ENCODE measurements at regions not wholly inside any gene's neighbourhood (a gene's known extent, or its start where the extent isn't known, plus 50 kb on each side); places are given as distances from the start of the nearest gene placed in this dataset.

- no peak overlapping the region for H3K4me3 ChIP-seq
- H3K27me3 ChIP-seq: no peaks in the 10 kb centered on the region
- no peaks in the 10 kb centered on the region for H3K36me3 ChIP-seq
- no peaks in the 10 kb centered on the region for H3K4me1 ChIP-seq
- H3K9me3 ChIP-seq: no peaks in the 10 kb centered on the region
- TF ChIP-seq POLR2A (IDR thresholded peaks at IDR 0.05): no peak
- TF ChIP-seq POLR2AphosphoS5 (IDR thresholded peaks at IDR 0.05): no peak
- TF ChIP-seq EP300 (IDR thresholded peaks at IDR 0.05): no peak
- no peak for TF ChIP-seq CTCF (IDR thresholded peaks at IDR 0.05)
- no peak for DNase-seq
- ATAC-seq (ENCODE audit: low FRiP score in 2 of 2): no peak
- H3K27ac ChIP-seq: no peak overlapping the region
Measured at GRCh38 chr6:19289457-19289856, 547.7 kb upstream of the ID4 start.

DNA sequence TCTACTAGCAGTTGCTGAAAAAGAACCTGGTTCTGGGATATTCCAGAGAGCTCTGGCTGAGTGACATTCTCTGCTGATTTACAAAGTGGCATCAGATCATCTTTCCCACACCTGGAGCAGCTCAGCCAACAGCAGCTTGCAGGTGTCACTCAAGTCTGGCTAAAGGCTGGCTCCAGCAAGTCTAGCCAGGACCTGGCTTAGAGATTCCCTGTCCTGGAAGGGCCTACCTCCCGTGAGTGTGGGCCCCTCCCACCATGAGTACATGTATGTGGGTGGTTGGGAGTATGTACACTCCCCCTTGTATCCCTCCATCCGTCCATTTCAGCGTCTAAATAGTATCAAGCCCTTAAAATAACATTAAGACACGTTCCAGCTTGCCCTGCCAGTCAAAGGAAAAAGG is 539.3 kb upstream of the ID4 start:
- DNase-seq (no peak), ATAC-seq (ENCODE audit: low FRiP score in 2 of 2) (no peak)
- H3K4me3 ChIP-seq: no peak overlapping the region
- H3K9me3 ChIP-seq: no peaks in the 10 kb centered on the region
- TF ChIP-seq CTCF (IDR thresholded peaks at IDR 0.05) (no peak), EP300 (IDR thresholded peaks at IDR 0.05) (no peak), POLR2A (IDR thresholded peaks at IDR 0.05) (no peak), POLR2AphosphoS5 (IDR thresholded peaks at IDR 0.05) (no peak)
- H3K4me1 ChIP-seq: no peaks in the 10 kb centered on the region
- H3K27ac ChIP-seq: no peak overlapping the region
- no peaks in the 10 kb centered on the region for H3K36me3 ChIP-seq
- no peaks in the 10 kb centered on the region for H3K27me3 ChIP-seq
- WGBS, 2 donors: 26 to 33% methylated on average over 4 of the region's 4 CpGs

GRCh38 chr6:19298421-19298820 is 538.7 kb upstream of the ID4 start:
- no peaks in the 10 kb centered on the region for H3K4me1 ChIP-seq
- no peak overlapping the region for H3K4me3 ChIP-seq
- H3K36me3 ChIP-seq: no peaks in the 10 kb centered on the region
- TF ChIP-seq POLR2A (IDR thresholded peaks at IDR 0.05): no peak
- TF ChIP-seq CTCF (IDR thresholded peaks at IDR 0.05): no peak
- no peak for TF ChIP-seq EP300 (IDR thresholded peaks at IDR 0.05)
- no peak for TF ChIP-seq POLR2AphosphoS5 (IDR thresholded peaks at IDR 0.05)
- WGBS, 2 donors: 79 to 89% methylated on average over 2 of the region's 2 CpGs
- DNase-seq (no peak), ATAC-seq (ENCODE audit: low FRiP score in 2 of 2) (no peak)
- no peaks in the 10 kb centered on the region for H3K27me3 ChIP-seq
- H3K9me3 ChIP-seq: no peaks in the 10 kb centered on the region
- H3K27ac ChIP-seq: no peak overlapping the region

DNA sequence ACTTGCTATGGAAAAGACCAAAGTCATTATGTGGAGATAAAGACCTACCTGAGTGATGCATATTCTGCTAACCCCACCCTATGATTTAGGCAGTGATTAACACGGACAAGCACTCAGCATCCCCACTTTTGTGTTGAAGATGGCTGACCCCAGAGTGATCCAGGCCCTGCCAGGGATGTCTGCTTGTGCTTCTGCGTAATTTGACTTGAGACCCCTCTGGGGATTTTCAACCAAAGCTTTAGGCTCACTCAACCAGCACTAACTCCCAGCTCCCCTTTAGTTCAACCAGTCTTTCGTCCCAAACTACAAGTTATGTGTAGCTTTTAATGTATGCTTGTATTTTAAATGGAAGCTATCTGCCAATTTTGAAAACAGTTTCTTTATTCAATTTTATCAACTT is 538.0 kb upstream of the ID4 start:
- H3K4me1 ChIP-seq: no peaks in the 10 kb centered on the region
- WGBS, 2 donors: 67 to 81% methylated on average over 3 of the region's 3 CpGs
- no peak overlapping the region for H3K4me3 ChIP-seq
- no peak for TF ChIP-seq POLR2AphosphoS5 (IDR thresholded peaks at IDR 0.05)
- TF ChIP-seq POLR2A (IDR thresholded peaks at IDR 0.05): no peak
- no peak for TF ChIP-seq EP300 (IDR thresholded peaks at IDR 0.05)
- no peak for TF ChIP-seq CTCF (IDR thresholded peaks at IDR 0.05)
- H3K27me3 ChIP-seq: no peaks in the 10 kb centered on the region
- no peaks in the 10 kb centered on the region for H3K9me3 ChIP-seq
- no peak for DNase-seq
- no peak for ATAC-seq (ENCODE audit: low FRiP score in 2 of 2)
- H3K27ac ChIP-seq: no peak overlapping the region
- H3K36me3 ChIP-seq: no peaks in the 10 kb centered on the region

DNA sequence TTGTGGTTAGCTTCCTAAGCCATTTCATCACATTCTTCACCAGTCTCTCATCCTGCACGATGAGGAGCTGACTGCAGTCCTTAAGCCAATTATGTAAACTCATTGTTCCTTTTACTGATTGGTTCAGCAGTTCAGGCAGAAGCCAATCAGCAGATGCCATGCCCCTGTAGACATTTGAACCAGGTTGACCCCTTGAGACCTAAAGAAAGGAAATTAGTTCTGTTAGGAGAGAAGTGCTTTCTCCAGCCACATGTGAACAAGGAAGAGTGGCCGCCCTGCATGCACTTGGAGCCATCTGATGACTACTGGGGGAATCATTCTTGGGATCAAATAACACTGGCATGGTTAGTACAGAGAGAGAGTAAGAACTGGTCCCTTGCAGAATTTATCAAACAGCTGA is 535.2 kb upstream of the ID4 start:
- no peaks in the 10 kb centered on the region for H3K9me3 ChIP-seq
- H3K27ac ChIP-seq: no peak overlapping the region
- DNase-seq (no peak), ATAC-seq (ENCODE audit: low FRiP score in 2 of 2) (no peak)
- TF ChIP-seq CTCF (IDR thresholded peaks at IDR 0.05) (no peak), POLR2A (IDR thresholded peaks at IDR 0.05) (no peak), POLR2AphosphoS5 (IDR thresholded peaks at IDR 0.05) (no peak), EP300 (IDR thresholded peaks at IDR 0.05) (no peak)
- 67% methylated on average over 2 of the region's 2 CpGs for WGBS, 2 donors
- no peaks in the 10 kb centered on the region for H3K4me1 ChIP-seq
- no peak overlapping the region for H3K4me3 ChIP-seq
- H3K36me3 ChIP-seq: no peaks in the 10 kb centered on the region
- no peaks in the 10 kb centered on the region for H3K27me3 ChIP-seq

Data from upper lobe of left lung (tissue), 6 donors.